Suprapubic skin (tissue), 4 donors: ENCODE measurements at regions not wholly inside any gene's neighbourhood (a gene's known extent, or its start where the extent isn't known, plus 50 kb on each side); places are given as distances from the start of the nearest gene placed in this dataset.

Source experiments
- DNase-seq, 2 donors: peaks; one replicate each; pipeline ENCODE4 v3.0.0-alpha.2; 2019; ENCODE audit warnings: low spot score in 2 of 2
- H3K27ac ChIP-seq: fragments of 200-600 bp; sonication (generic); one replicate; pipeline ENCODE4 v1.5.1; 2019
- H3K27me3 ChIP-seq: fragments of 200-600 bp; sonication (generic); one replicate; pipeline ENCODE4 v1.5.1; 2019
- H3K36me3 ChIP-seq: fragments of 200-600 bp; sonication (generic); one replicate; pipeline ENCODE4 v1.5.1; 2019
- H3K4me1 ChIP-seq: fragments of 200-600 bp; sonication (generic); one replicate; pipeline ENCODE4 v1.5.1; 2019
- H3K4me3 ChIP-seq: fragments of 200-600 bp; sonication (generic); one replicate; pipeline ENCODE4 v1.5.1; 2019; ENCODE audit warnings: mild to moderate bottlenecking
- H3K9me3 ChIP-seq: fragments of 200-600 bp; sonication (generic); one replicate; pipeline ENCODE4 v1.5.1; 2019
- CTCF ChIP-seq, 2 donors: fragments of 200-600 bp in 1 of 2; fragments of 450-650 bp in 1 of 2; sonication (generic) in 1 of 2; IDR thresholded peaks; one replicate each; pipeline ENCODE4 v1.5.1; 2016 to 2019; ENCODE audit warnings: antibody characterized with exemption in 2 of 2, mild to moderate bottlenecking in 1 of 2, moderate library complexity in 1 of 2
- EP300 ChIP-seq: sonication (generic); formaldehyde crosslinking; IDR thresholded peaks from one replicate; pipeline ENCODE4 v1.6.1; 2017; ENCODE audit warnings: antibody characterized with exemption
- POLR2A ChIP-seq, 2 donors: fragments of 450-650 bp; IDR thresholded peaks; one replicate each; pipeline ENCODE4 v1.6.1; 2017; ENCODE audit warnings: antibody characterized with exemption in 2 of 2, mild to moderate bottlenecking in 2 of 2, moderate library complexity in 2 of 2
- POLR2AphosphoS5 ChIP-seq, 3 donors: sonication (generic); formaldehyde crosslinking; IDR thresholded peaks; one replicate each; pipeline ENCODE4 v1.6.1; 2017; ENCODE audit warnings: antibody characterized with exemption in 3 of 3
- WGBS: methylation state at CpG from one replicate; pipeline ENCODE4 v1.1.5; 2018; 5-methylcytosine and 5-hydroxymethylcytosine counted together

GRCh38 chr7:79862447-79863210, 272.0 kb upstream of the GNAI1 start:
- DNase-seq: no peak
- Histone ChIP-seq H3K27ac (no peak overlapping the region), H3K4me3 (no peak overlapping the region), H3K27me3 (no peaks in the 10 kb centered on the region), H3K9me3 (no peaks in the 10 kb centered on the region), H3K36me3 (no peaks in the 10 kb centered on the region), H3K4me1 (no peaks in the 10 kb centered on the region)
- no peak for TF ChIP-seq CTCF (IDR thresholded peaks at IDR 0.05)
- TF ChIP-seq POLR2AphosphoS5 (IDR thresholded peaks at IDR 0.05): no peak
- no peak for TF ChIP-seq EP300
- no peak for TF ChIP-seq POLR2A (IDR thresholded peaks at IDR 0.05)
- WGBS: 64% methylated on average over 5 of the region's 5 CpGs

- no peak for DNase-seq
- no peaks in the 10 kb centered on the region for H3K27me3 ChIP-seq
- no peak for TF ChIP-seq POLR2A (IDR thresholded peaks at IDR 0.05)
- TF ChIP-seq POLR2AphosphoS5 (IDR thresholded peaks at IDR 0.05): no peak
- no peak overlapping the region for H3K27ac ChIP-seq
- WGBS: 82% methylated on average over 1 of the region's 1 CpG
- no peaks in the 10 kb centered on the region for H3K36me3 ChIP-seq
- H3K4me3 ChIP-seq: no peak overlapping the region
- H3K9me3 ChIP-seq: no peaks in the 10 kb centered on the region
- H3K4me1 ChIP-seq: no peaks in the 10 kb centered on the region
Measured at GRCh38 chr7:79855172-79855571, 279.5 kb upstream of the GNAI1 start.

- no peaks in the 10 kb centered on the region for H3K4me1 ChIP-seq
- DNase-seq: no peak
- H3K9me3 ChIP-seq: no peaks in the 10 kb centered on the region
- TF ChIP-seq CTCF (IDR thresholded peaks at IDR 0.05) (no peak), POLR2A (IDR thresholded peaks at IDR 0.05) (no peak), POLR2AphosphoS5 (IDR thresholded peaks at IDR 0.05) (no peak), EP300 (no peak)
- no peak overlapping the region for H3K27ac ChIP-seq
- H3K36me3 ChIP-seq: no peaks in the 10 kb centered on the region
- 72% methylated on average over 2 of the region's 2 CpGs for WGBS
- no peaks in the 10 kb centered on the region for H3K27me3 ChIP-seq
- no peak overlapping the region for H3K4me3 ChIP-seq
Measured at GRCh38 chr7:79854621-79855020, 280.0 kb upstream of the GNAI1 start.

GRCh38 chr7:79837915-79838314, 296.7 kb upstream of the GNAI1 start:
- DNase-seq: no peak
- Histone ChIP-seq H3K4me3 (no peak overlapping the region), H3K36me3 (no peaks in the 10 kb centered on the region), H3K9me3 (no peaks in the 10 kb centered on the region), H3K27ac (no peak overlapping the region), H3K4me1 (no peaks in the 10 kb centered on the region), H3K27me3 (no peaks in the 10 kb centered on the region)
- TF ChIP-seq CTCF (IDR thresholded peaks at IDR 0.05): no peak
- no peak for TF ChIP-seq POLR2AphosphoS5 (IDR thresholded peaks at IDR 0.05)
- TF ChIP-seq EP300: no peak
- no peak for TF ChIP-seq POLR2A (IDR thresholded peaks at IDR 0.05)
- WGBS: 53% methylated on average over 1 of the region's 1 CpG

GRCh38 chr7:79833616-79834015, 301.0 kb upstream of the GNAI1 start:
- Histone ChIP-seq H3K4me1 (no peaks in the 10 kb centered on the region), H3K27ac (no peak overlapping the region), H3K4me3 (no peak overlapping the region), H3K27me3 (no peaks in the 10 kb centered on the region), H3K9me3 (no peaks in the 10 kb centered on the region), H3K36me3 (no peaks in the 10 kb centered on the region)
- WGBS: 75% methylated on average over 1 of the region's 1 CpG
- no peak for TF ChIP-seq CTCF (IDR thresholded peaks at IDR 0.05)
- no peak for TF ChIP-seq POLR2A (IDR thresholded peaks at IDR 0.05)
- no peak for TF ChIP-seq POLR2AphosphoS5 (IDR thresholded peaks at IDR 0.05)
- no peak for TF ChIP-seq EP300
- no peak for DNase-seq

GRCh38 chr7:79828866-79829265, 305.8 kb upstream of the GNAI1 start:
- no peak for DNase-seq
- Histone ChIP-seq H3K9me3 (no peaks in the 10 kb centered on the region), H3K27ac (no peak overlapping the region), H3K27me3 (no peaks in the 10 kb centered on the region), H3K4me1 (no peaks in the 10 kb centered on the region), H3K4me3 (no peak overlapping the region), H3K36me3 (no peaks in the 10 kb centered on the region)
- TF ChIP-seq POLR2AphosphoS5 (IDR thresholded peaks at IDR 0.05): no peak
- TF ChIP-seq CTCF (IDR thresholded peaks at IDR 0.05): no peak
- no peak for TF ChIP-seq POLR2A (IDR thresholded peaks at IDR 0.05)
- no peak for TF ChIP-seq EP300
